ENCODE measurements at regions not wholly inside any gene's neighbourhood (a gene's known extent, or its start where the extent isn't known, plus 50 kb on each side); places are given as distances from the start of the nearest gene placed in this dataset.

- TF ChIP-seq CTCF (IDR thresholded peaks at IDR 0.05) (no peak), POLR2A (IDR thresholded peaks at IDR 0.05) (no peak)
Measured at GRCh38 chr3:13202744-13203397, 129.6 kb upstream of the IQSEC1 start.
